AG04450 (cell line): ENCODE measurements at regions not wholly inside any gene's neighbourhood (a gene's known extent, or its start where the extent isn't known, plus 50 kb on each side); places are given as distances from the start of the nearest gene placed in this dataset.

Experiments
- CTCF ChIA-PET: fragments of 300-600, 350-600 bp; formaldehyde crosslinking; extraction: SDS; loops from one replicate; lab custom pipeline; 2022; ENCODE audit warnings: antibody characterized with exemption, inconsistent platforms; lab: Charles Lee
- POLR2A ChIA-PET: fragments of 350-600 bp; formaldehyde crosslinking; extraction: SDS; loops from one replicate; lab custom pipeline; 2021; ENCODE audit warnings: antibody characterized with exemption, inconsistent platforms; lab: Yijun Ruan, JAX
- DNase-seq: peaks from one replicate; pipeline ENCODE4 v3.0.0-alpha.2; 2011; ENCODE audit warnings: low read depth, low spot score
- H3K27ac ChIP-seq: one replicate; pipeline ENCODE4 v1.5.1; 2012; ENCODE audit warnings: low read depth, low read length, control low read depth
- H3K27me3 ChIP-seq: one replicate; pipeline ENCODE4 v1.6.0; 2012; ENCODE audit warnings: low read length; ENCODE audit not compliant: control insufficient read depth, insufficient read depth
- H3K4me3 ChIP-seq: 2 replicates; pipeline ENCODE4 v1.5.1; 2011; ENCODE audit warnings: mild to moderate bottlenecking, low read depth, low read length, control low read depth
- H3K9me3 ChIP-seq: 2 replicates; pipeline ENCODE4 v1.5.1; 2012; ENCODE audit warnings: low read length; ENCODE audit not compliant: control insufficient read depth, insufficient read depth
- TF ChIP-seq, protein P1 (sequence below): IDR thresholded peaks from 2 replicates; pipeline ENCODE4 v1.5.1; 2011; ENCODE audit warnings: low read depth, low read length, control low read depth, inconsistent platforms

DNA sequence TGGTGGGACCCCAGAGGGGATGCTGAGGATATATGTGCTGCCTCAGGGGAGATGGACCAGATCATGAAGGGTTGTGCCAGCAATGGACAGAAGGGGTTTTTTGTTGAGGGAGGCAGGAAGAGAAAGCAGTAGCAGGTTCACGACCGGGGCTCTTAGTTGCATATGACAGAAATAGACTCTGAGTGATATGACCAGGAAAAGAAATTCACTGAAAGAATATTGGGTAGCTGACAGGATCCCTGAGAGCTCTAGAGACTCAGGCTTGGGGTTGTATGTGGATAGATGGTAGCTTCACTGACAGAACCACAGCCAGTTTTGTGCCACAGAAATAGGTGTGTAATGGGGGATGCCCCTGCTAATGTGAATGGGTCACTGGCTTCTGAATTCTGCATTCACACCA, 241.6 kb downstream of the ZNF621 start:
- H3K27ac ChIP-seq, result no peak overlapping the region
- DNase-seq, result no peak
- POLR2A ChIA-PET, result no interaction called here
- no peaks in the 10 kb centered on the region for H3K27me3 ChIP-seq
- CTCF ChIA-PET, result no interaction called here
- no peak overlapping the region for H3K4me3 ChIP-seq
- H3K9me3 ChIP-seq, result no peaks in the 10 kb centered on the region; the same call in 1 of the 2 replicates
- TF ChIP-seq, protein P1, sequence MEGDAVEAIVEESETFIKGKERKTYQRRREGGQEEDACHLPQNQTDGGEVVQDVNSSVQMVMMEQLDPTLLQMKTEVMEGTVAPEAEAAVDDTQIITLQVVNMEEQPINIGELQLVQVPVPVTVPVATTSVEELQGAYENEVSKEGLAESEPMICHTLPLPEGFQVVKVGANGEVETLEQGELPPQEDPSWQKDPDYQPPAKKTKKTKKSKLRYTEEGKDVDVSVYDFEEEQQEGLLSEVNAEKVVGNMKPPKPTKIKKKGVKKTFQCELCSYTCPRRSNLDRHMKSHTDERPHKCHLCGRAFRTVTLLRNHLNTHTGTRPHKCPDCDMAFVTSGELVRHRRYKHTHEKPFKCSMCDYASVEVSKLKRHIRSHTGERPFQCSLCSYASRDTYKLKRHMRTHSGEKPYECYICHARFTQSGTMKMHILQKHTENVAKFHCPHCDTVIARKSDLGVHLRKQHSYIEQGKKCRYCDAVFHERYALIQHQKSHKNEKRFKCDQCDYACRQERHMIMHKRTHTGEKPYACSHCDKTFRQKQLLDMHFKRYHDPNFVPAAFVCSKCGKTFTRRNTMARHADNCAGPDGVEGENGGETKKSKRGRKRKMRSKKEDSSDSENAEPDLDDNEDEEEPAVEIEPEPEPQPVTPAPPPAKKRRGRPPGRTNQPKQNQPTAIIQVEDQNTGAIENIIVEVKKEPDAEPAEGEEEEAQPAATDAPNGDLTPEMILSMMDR, result no peak

DNA sequence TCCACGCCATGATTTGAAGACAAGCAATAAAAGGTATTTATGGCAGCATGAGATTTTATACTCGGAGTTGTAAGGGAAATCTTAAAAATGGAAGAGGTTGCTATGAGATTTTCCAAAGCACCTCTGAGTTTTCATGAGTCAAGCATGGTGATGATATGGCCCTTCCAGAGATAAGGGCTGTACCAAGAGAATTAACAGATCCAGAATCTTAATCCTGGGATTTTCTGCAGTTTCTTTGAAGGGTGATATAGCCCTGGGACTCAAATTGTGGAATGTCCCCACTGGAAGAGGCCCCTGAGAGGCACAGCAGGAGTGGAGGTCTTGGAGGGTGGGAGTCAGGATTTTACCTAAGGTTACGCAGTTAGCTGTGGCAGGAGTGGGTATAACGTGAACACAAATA, 243.3 kb downstream of the ZNF621 start:
- Histone ChIP-seq H3K4me3 (no peak overlapping the region), H3K27me3 (no peaks in the 10 kb centered on the region), H3K9me3 (no peaks in the 10 kb centered on the region; the same call in 1 of the 2 replicates), H3K27ac (no peak overlapping the region)
- TF ChIP-seq, protein P1, result no peak
- CTCF ChIA-PET, result no interaction called here
- no peak for DNase-seq
- POLR2A ChIA-PET, result no interaction called here

DNA sequence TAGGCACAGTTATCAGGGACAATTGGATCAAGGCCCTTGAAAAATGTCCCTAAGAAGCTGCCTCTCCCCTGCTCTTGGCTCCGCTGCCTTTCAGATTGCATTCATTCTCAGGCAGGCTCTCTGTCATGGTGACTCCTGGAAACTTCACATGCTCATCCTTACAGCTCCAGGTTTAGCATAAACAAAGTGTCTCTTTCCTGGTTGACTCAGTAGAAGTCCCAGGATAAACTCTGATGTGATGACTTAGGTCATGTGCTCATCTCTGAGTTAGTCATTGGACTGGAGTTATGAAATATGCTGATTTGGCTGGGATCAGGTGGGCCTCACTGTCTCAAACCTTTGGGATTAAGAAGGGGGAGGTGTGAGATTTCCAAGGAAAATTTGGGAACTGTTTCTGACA, 243.8 kb downstream of the ZNF621 start:
- ChIA-PET POLR2A (no interaction called here), CTCF (no interaction called here)
- TF ChIP-seq, protein P1, result no peak
- Histone ChIP-seq H3K27me3 (no peaks in the 10 kb centered on the region), H3K4me3 (no peak overlapping the region), H3K27ac (no peak overlapping the region), H3K9me3 (no peaks in the 10 kb centered on the region; the same call in 1 of the 2 replicates)
- DNase-seq, result no peak

DNA sequence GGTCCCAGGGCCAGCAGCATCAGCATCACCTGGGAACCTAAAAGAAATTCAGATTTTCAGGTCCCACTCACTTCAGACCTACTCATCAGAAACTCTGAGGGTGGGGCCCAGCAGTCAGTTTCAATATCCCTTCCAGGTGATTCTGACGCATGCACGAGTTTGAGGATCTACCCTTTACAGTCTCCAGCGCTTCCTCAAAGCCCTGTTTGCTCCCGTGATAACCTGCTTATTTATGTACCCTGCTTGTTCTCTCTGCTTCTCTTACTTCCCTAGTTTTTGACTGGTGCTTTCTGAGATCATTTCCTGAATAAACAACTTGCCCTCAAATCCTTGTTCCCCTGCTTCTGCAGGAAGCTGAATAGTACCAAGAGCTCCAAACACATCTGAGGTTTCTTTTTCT, 245.3 kb downstream of the ZNF621 start:
- CTCF ChIA-PET, result no interaction called here
- no peak for DNase-seq
- POLR2A ChIA-PET, result no interaction called here
- TF ChIP-seq, protein P1, result no peak
- H3K4me3 ChIP-seq, result no peak overlapping the region
- no peak overlapping the region for H3K27ac ChIP-seq
- H3K27me3 ChIP-seq, result no peaks in the 10 kb centered on the region
- H3K9me3 ChIP-seq, result no peaks in the 10 kb centered on the region; the same call in 1 of the 2 replicates

DNA sequence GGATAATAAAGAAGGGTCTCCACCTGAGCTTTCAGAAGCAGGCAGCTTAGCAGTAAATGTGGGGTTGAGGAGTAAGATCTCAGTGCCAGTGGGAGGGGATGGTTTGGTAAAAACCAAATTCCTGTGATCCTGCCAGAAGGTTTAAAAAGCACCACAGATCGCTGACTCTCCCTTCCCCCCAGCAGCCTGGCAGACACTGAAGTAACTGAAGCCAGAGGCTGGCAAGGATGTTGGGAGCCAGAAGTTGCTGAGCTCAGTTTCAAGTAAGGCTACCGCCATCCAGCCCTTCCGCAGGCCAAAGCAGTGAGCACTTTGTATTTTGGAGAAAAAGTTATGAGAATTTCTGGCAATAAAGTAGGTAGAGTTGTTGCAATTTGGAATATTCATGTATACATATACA, 246.4 kb downstream of the ZNF621 start:
- POLR2A ChIA-PET, result no interaction called here
- CTCF ChIA-PET, result no interaction called here

More for the DNA sequence above, 246.4 kb downstream of the ZNF621 start:
- Histone ChIP-seq H3K4me3 (no peak overlapping the region), H3K27me3 (no peaks in the 10 kb centered on the region), H3K27ac (no peak overlapping the region), H3K9me3 (no peaks in the 10 kb centered on the region; the same call in 1 of the 2 replicates)
- no peak for DNase-seq
- TF ChIP-seq, protein P1, result no peak
